ENCODE measurements at regions not wholly inside any gene's neighbourhood (a gene's known extent, or its start where the extent isn't known, plus 50 kb on each side); places are given as distances from the start of the nearest gene placed in this dataset.

GRCh38 chr2:217684431-217685254 lies 318.2 kb downstream of the TNS1 start:
- Histone ChIP-seq H3K4me1 (ENCODE audit: control insufficient read depth in 2 of 2, insufficient read depth in 2 of 2, low read length in 1 of 2) (peaks cover 0 to 9% of the 10 kb centered on the region in 2 donors), H3K27me3 (ENCODE audit: control insufficient read depth in 1 of 2, insufficient read depth in 2 of 2, low read length in 2 of 2) (no peaks in the 10 kb centered on the region), H3K36me3 (ENCODE audit: control insufficient read depth in 2 of 2, insufficient read depth in 2 of 2, low read length in 1 of 2) (no peaks in the 10 kb centered on the region), H3K9me3 (ENCODE audit: control insufficient read depth in 2 of 2, insufficient read depth in 1 of 2, low read depth in 1 of 2, low read length in 1 of 2) (no peaks in the 10 kb centered on the region), H3K4me3 (ENCODE audit: low read depth in 1 of 2, low read length in 2 of 2) (no peak overlapping the region), H3K27ac (ENCODE audit: low read depth in 2 of 2, low read length in 1 of 2) (peak overlapping the region; percentile 87 to 88)
- 30 to 45% methylated on average over 3 of the region's 3 CpGs for WGBS, 2 donors

- Histone ChIP-seq H3K4me3 (ENCODE audit: low read depth in 1 of 2, low read length in 2 of 2) (no peak overlapping the region), H3K9me3 (ENCODE audit: control insufficient read depth in 2 of 2, insufficient read depth in 1 of 2, low read depth in 1 of 2, low read length in 1 of 2) (no peaks in the 10 kb centered on the region), H3K4me1 (ENCODE audit: control insufficient read depth in 2 of 2, insufficient read depth in 2 of 2, low read length in 1 of 2) (peaks cover 0 to 5% of the 10 kb centered on the region in 2 donors), H3K27me3 (ENCODE audit: control insufficient read depth in 1 of 2, insufficient read depth in 2 of 2, low read length in 2 of 2) (no peaks in the 10 kb centered on the region), H3K36me3 (ENCODE audit: control insufficient read depth in 2 of 2, insufficient read depth in 2 of 2, low read length in 1 of 2) (no peaks in the 10 kb centered on the region), H3K27ac (ENCODE audit: low read depth in 2 of 2, low read length in 1 of 2) (peak overlapping the region in 1 of 2 donors; percentile 77)
- 67 to 68% methylated on average over 1 of the region's 1 CpG for WGBS, 2 donors
These were observed 319.5 kb downstream of the TNS1 start for GRCh38 chr2:217683106-217683870.

GRCh38 chr2:217681791-217682190 lies 321.0 kb downstream of the TNS1 start:
- H3K27ac ChIP-seq (ENCODE audit: low read depth in 2 of 2, low read length in 1 of 2) = peak overlapping the region in 1 of 2 donors; percentile 51
- H3K27me3 ChIP-seq (ENCODE audit: control insufficient read depth in 1 of 2, insufficient read depth in 2 of 2, low read length in 2 of 2) = no peaks in the 10 kb centered on the region
- H3K9me3 ChIP-seq (ENCODE audit: control insufficient read depth in 2 of 2, insufficient read depth in 1 of 2, low read depth in 1 of 2, low read length in 1 of 2) = no peaks in the 10 kb centered on the region
- no peak overlapping the region for H3K4me3 ChIP-seq (ENCODE audit: low read depth in 1 of 2, low read length in 2 of 2)
- peaks cover 0 to 2% of the 10 kb centered on the region in 2 donors for H3K4me1 ChIP-seq (ENCODE audit: control insufficient read depth in 2 of 2, insufficient read depth in 2 of 2, low read length in 1 of 2)
- H3K36me3 ChIP-seq (ENCODE audit: control insufficient read depth in 2 of 2, insufficient read depth in 2 of 2, low read length in 1 of 2) = no peaks in the 10 kb centered on the region

- no peaks in the 10 kb centered on the region for H3K9me3 ChIP-seq (ENCODE audit: control insufficient read depth in 2 of 2, insufficient read depth in 1 of 2, low read depth in 1 of 2, low read length in 1 of 2)
- no peak overlapping the region for H3K4me3 ChIP-seq (ENCODE audit: low read depth in 1 of 2, low read length in 2 of 2)
- no peaks in the 10 kb centered on the region for H3K4me1 ChIP-seq (ENCODE audit: control insufficient read depth in 2 of 2, insufficient read depth in 2 of 2, low read length in 1 of 2)
- WGBS, 2 donors = 84 to 92% methylated on average over 2 of the region's 2 CpGs
- H3K27me3 ChIP-seq (ENCODE audit: control insufficient read depth in 1 of 2, insufficient read depth in 2 of 2, low read length in 2 of 2) = no peaks in the 10 kb centered on the region
- H3K27ac ChIP-seq (ENCODE audit: low read depth in 2 of 2, low read length in 1 of 2) = no peak overlapping the region
- H3K36me3 ChIP-seq (ENCODE audit: control insufficient read depth in 2 of 2, insufficient read depth in 2 of 2, low read length in 1 of 2) = no peaks in the 10 kb centered on the region
These were observed 322.4 kb downstream of the TNS1 start for GRCh38 chr2:217680381-217680780.

- no peaks in the 10 kb centered on the region for H3K27me3 ChIP-seq (ENCODE audit: control insufficient read depth in 1 of 2, insufficient read depth in 2 of 2, low read length in 2 of 2)
- H3K4me1 ChIP-seq (ENCODE audit: control insufficient read depth in 2 of 2, insufficient read depth in 2 of 2, low read length in 1 of 2) = peaks cover 0 to 7% of the 10 kb centered on the region in 2 donors
- H3K36me3 ChIP-seq (ENCODE audit: control insufficient read depth in 2 of 2, insufficient read depth in 2 of 2, low read length in 1 of 2) = no peaks in the 10 kb centered on the region
- H3K9me3 ChIP-seq (ENCODE audit: control insufficient read depth in 2 of 2, insufficient read depth in 1 of 2, low read depth in 1 of 2, low read length in 1 of 2) = no peaks in the 10 kb centered on the region
- peak overlapping the region; percentile 64 to 74 for H3K27ac ChIP-seq (ENCODE audit: low read depth in 2 of 2, low read length in 1 of 2)
- WGBS, 2 donors = 46 to 66% methylated on average over 4 of the region's 4 CpGs
- H3K4me3 ChIP-seq (ENCODE audit: low read depth in 1 of 2, low read length in 2 of 2) = no peak overlapping the region
These were observed 329.2 kb downstream of the TNS1 start for GRCh38 chr2:217673627-217674026.

GRCh38 chr2:217672472-217672871 lies 330.3 kb downstream of the TNS1 start:
- H3K4me1 ChIP-seq (ENCODE audit: control insufficient read depth in 2 of 2, insufficient read depth in 2 of 2, low read length in 1 of 2) = peaks cover 0 to 7% of the 10 kb centered on the region in 2 donors
- WGBS, 2 donors = 44 to 59% methylated on average over 3 of the region's 3 CpGs
- H3K27me3 ChIP-seq (ENCODE audit: control insufficient read depth in 1 of 2, insufficient read depth in 2 of 2, low read length in 2 of 2) = no peaks in the 10 kb centered on the region
- peak overlapping the region; percentile 76 to 90 for H3K27ac ChIP-seq (ENCODE audit: low read depth in 2 of 2, low read length in 1 of 2)
- H3K4me3 ChIP-seq (ENCODE audit: low read depth in 1 of 2, low read length in 2 of 2) = no peak overlapping the region
- no peaks in the 10 kb centered on the region for H3K36me3 ChIP-seq (ENCODE audit: control insufficient read depth in 2 of 2, insufficient read depth in 2 of 2, low read length in 1 of 2)
- H3K9me3 ChIP-seq (ENCODE audit: control insufficient read depth in 2 of 2, insufficient read depth in 1 of 2, low read depth in 1 of 2, low read length in 1 of 2) = no peaks in the 10 kb centered on the region

- no peaks in the 10 kb centered on the region for H3K27me3 ChIP-seq (ENCODE audit: control insufficient read depth in 1 of 2, insufficient read depth in 2 of 2, low read length in 2 of 2)
- H3K9me3 ChIP-seq (ENCODE audit: control insufficient read depth in 2 of 2, insufficient read depth in 1 of 2, low read depth in 1 of 2, low read length in 1 of 2) = no peaks in the 10 kb centered on the region
- WGBS, 2 donors = 22 to 42% methylated on average over 2 of the region's 2 CpGs
- no peak overlapping the region for H3K4me3 ChIP-seq (ENCODE audit: low read depth in 1 of 2, low read length in 2 of 2)
- peaks cover 0 to 7% of the 10 kb centered on the region in 2 donors for H3K4me1 ChIP-seq (ENCODE audit: control insufficient read depth in 2 of 2, insufficient read depth in 2 of 2, low read length in 1 of 2)
- H3K36me3 ChIP-seq (ENCODE audit: control insufficient read depth in 2 of 2, insufficient read depth in 2 of 2, low read length in 1 of 2) = no peaks in the 10 kb centered on the region
- peak overlapping the region; percentile 76 to 96 for H3K27ac ChIP-seq (ENCODE audit: low read depth in 2 of 2, low read length in 1 of 2)
These were observed 330.9 kb downstream of the TNS1 start for GRCh38 chr2:217671871-217672270.

GRCh38 chr2:217671075-217671474 lies 331.7 kb downstream of the TNS1 start:
- H3K27ac ChIP-seq (ENCODE audit: low read depth in 2 of 2, low read length in 1 of 2) = peak overlapping the region; percentile 55 to 86
- WGBS, 2 donors = 88 to 93% methylated on average over 1 of the region's 1 CpG
- no peak overlapping the region for H3K4me3 ChIP-seq (ENCODE audit: low read depth in 1 of 2, low read length in 2 of 2)
- H3K27me3 ChIP-seq (ENCODE audit: control insufficient read depth in 1 of 2, insufficient read depth in 2 of 2, low read length in 2 of 2) = no peaks in the 10 kb centered on the region
- peaks cover 0 to 7% of the 10 kb centered on the region in 2 donors for H3K4me1 ChIP-seq (ENCODE audit: control insufficient read depth in 2 of 2, insufficient read depth in 2 of 2, low read length in 1 of 2)
- H3K9me3 ChIP-seq (ENCODE audit: control insufficient read depth in 2 of 2, insufficient read depth in 1 of 2, low read depth in 1 of 2, low read length in 1 of 2) = no peaks in the 10 kb centered on the region
- no peaks in the 10 kb centered on the region for H3K36me3 ChIP-seq (ENCODE audit: control insufficient read depth in 2 of 2, insufficient read depth in 2 of 2, low read length in 1 of 2)

GRCh38 chr2:217669831-217670230 lies 333.0 kb downstream of the TNS1 start:
- Histone ChIP-seq H3K9me3 (ENCODE audit: control insufficient read depth in 2 of 2, insufficient read depth in 1 of 2, low read depth in 1 of 2, low read length in 1 of 2) (no peaks in the 10 kb centered on the region), H3K36me3 (ENCODE audit: control insufficient read depth in 2 of 2, insufficient read depth in 2 of 2, low read length in 1 of 2) (no peaks in the 10 kb centered on the region), H3K4me1 (ENCODE audit: control insufficient read depth in 2 of 2, insufficient read depth in 2 of 2, low read length in 1 of 2) (peaks cover 0 to 7% of the 10 kb centered on the region in 2 donors), H3K4me3 (ENCODE audit: low read depth in 1 of 2, low read length in 2 of 2) (no peak overlapping the region), H3K27ac (ENCODE audit: low read depth in 2 of 2, low read length in 1 of 2) (no peak overlapping the region), H3K27me3 (ENCODE audit: control insufficient read depth in 1 of 2, insufficient read depth in 2 of 2, low read length in 2 of 2) (no peaks in the 10 kb centered on the region)
- WGBS, 2 donors = 84 to 87% methylated on average over 3 of the region's 3 CpGs
